Hepatocyte (in vitro differentiated cells): ENCODE measurements at regions not wholly inside any gene's neighbourhood (a gene's known extent, or its start where the extent isn't known, plus 50 kb on each side); places are given as distances from the start of the nearest gene placed in this dataset.

Experiments
- DNase-seq: peaks from one replicate; pipeline ENCODE4 v3.0.0-alpha.2; 2016; ENCODE audit warnings: low spot score
- H2AFZ ChIP-seq: fragments of 200-600 bp; sonication (generic); 2 replicates; pipeline ENCODE4 v1.6.0; 2016; ENCODE audit warnings: antibody characterized with exemption, mild to moderate bottlenecking
- H3K27ac ChIP-seq: fragments of 200-600 bp; sonication (generic); 2 replicates; pipeline ENCODE4 v1.5.1; 2016; ENCODE audit warnings: mild to moderate bottlenecking
- H3K27me3 ChIP-seq: fragments of 200-600 bp; sonication (generic); 2 replicates; pipeline ENCODE4 v1.6.1; 2016
- H3K36me3 ChIP-seq: fragments of 200-600 bp; sonication (generic); replicated peaks from 2 replicates; pipeline ENCODE4 v1.5.1; 2016; ENCODE audit warnings: low read depth; ENCODE audit not compliant: insufficient read depth
- H3K4me1 ChIP-seq: fragments of 200-600 bp; sonication (generic); 2 replicates; pipeline ENCODE4 v1.5.1; 2016; ENCODE audit warnings: mild to moderate bottlenecking, moderate library complexity; ENCODE audit not compliant: insufficient read depth
- H3K4me2 ChIP-seq: fragments of 200-600 bp; sonication (generic); 2 replicates; pipeline ENCODE4 v1.6.0; 2016
- H3K4me3 ChIP-seq: fragments of 200-600 bp; sonication (generic); 2 replicates; pipeline ENCODE4 v1.5.1; 2016; ENCODE audit warnings: mild to moderate bottlenecking
- H3K79me2 ChIP-seq: fragments of 200-600 bp; sonication (generic); 2 replicates; pipeline ENCODE4 v1.6.0; 2017; ENCODE audit warnings: mild to moderate bottlenecking
- H3K9me2 ChIP-seq: fragments of 200-600 bp; sonication (generic); replicated peaks from 2 replicates; pipeline ENCODE4 v1.6.0; 2017; ENCODE audit warnings: mild to moderate bottlenecking; ENCODE audit not compliant: insufficient read depth
- H3K9me3 ChIP-seq: fragments of 200-600 bp; sonication (generic); 2 replicates; pipeline ENCODE4 v1.5.1; 2016; ENCODE audit warnings: low read depth, mild to moderate bottlenecking
- H4K20me1 ChIP-seq: fragments of 200-600 bp; sonication (generic); 2 replicates; pipeline ENCODE4 v1.6.0; 2016; ENCODE audit warnings: mild to moderate bottlenecking; ENCODE audit not compliant: insufficient read depth, poor library complexity, severe bottlenecking
- CTCF ChIP-seq: fragments of 200-600 bp; sonication (generic); IDR thresholded peaks from 2 replicates; pipeline ENCODE4 v1.5.1; 2016; ENCODE audit warnings: antibody characterized with exemption, mild to moderate bottlenecking; ENCODE audit not compliant: poor library complexity
- EZH2 ChIP-seq: fragments of 200-600 bp; sonication (generic); IDR thresholded peaks from 2 replicates; pipeline ENCODE4 v1.6.1; 2016; ENCODE audit warnings: antibody characterized with exemption, mild to moderate bottlenecking, borderline replicate concordance
- EZH2phosphoT487 ChIP-seq: fragments of 200-600 bp; sonication (generic); IDR thresholded peaks from one replicate; pipeline ENCODE4 v1.6.1; 2018; ENCODE audit warnings: antibody characterized with exemption, mild to moderate bottlenecking, low read depth, moderate library complexity; ENCODE audit not compliant: unreplicated experiment, severe bottlenecking
- WGBS: methylation state at CpG from one replicate; pipeline ENCODE4 v1.1.6; 2016; ENCODE audit warnings: low lambda C conversion rate; ENCODE audit errors: missing lambda C conversion rate; 5-methylcytosine and 5-hydroxymethylcytosine counted together

GRCh38 chr18:27447451-27447881, 262.4 kb upstream of the CHST9 start:
- no peaks in the 10 kb centered on the region for H3K9me3 ChIP-seq
- no peak overlapping the region for H3K4me3 ChIP-seq
- no peak for DNase-seq
- H4K20me1 ChIP-seq = no peaks in the 10 kb centered on the region
- H3K27ac ChIP-seq = no peak overlapping the region
- no peaks in the 10 kb centered on the region for H3K27me3 ChIP-seq
- no peaks in the 10 kb centered on the region for H3K79me2 ChIP-seq
- no peaks in the 10 kb centered on the region for H3K4me1 ChIP-seq
- H2AFZ ChIP-seq = no peak overlapping the region
- no peaks in the 10 kb centered on the region for H3K36me3 ChIP-seq
- H3K4me2 ChIP-seq = no peak overlapping the region
- H3K9me2 ChIP-seq = no peaks in the 10 kb centered on the region
- WGBS = 58% methylated on average over 5 of the region's 5 CpGs
- TF ChIP-seq EZH2phosphoT487 (no peak), EZH2 (no peak), CTCF (no peak)

DNA sequence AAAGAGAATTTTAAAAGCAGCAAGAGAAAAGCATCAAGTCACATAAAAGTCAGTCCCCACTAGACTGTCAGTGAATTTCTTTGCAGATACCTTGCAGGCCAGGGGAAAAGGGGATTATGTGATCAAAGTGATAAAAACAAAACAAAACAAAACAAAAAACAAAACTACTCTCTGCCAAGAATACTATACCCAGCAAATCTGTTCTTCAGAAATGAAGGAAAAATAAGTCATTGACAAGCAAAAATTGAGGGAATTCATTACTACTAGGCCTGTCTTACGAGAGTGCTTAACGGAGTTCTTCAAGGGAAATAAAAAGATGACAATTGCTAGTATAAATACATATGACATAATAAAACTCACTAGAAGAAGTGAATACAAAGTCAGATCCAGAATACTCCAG, 245.5 kb upstream of the CHST9 start:
- H3K9me2 ChIP-seq = no peaks in the 10 kb centered on the region
- no peak overlapping the region for H3K27ac ChIP-seq
- no peaks in the 10 kb centered on the region for H3K36me3 ChIP-seq
- H3K27me3 ChIP-seq = no peaks in the 10 kb centered on the region
- no peak overlapping the region for H2AFZ ChIP-seq
- H3K79me2 ChIP-seq = no peaks in the 10 kb centered on the region
- H3K4me1 ChIP-seq = no peaks in the 10 kb centered on the region
- no peaks in the 10 kb centered on the region for H4K20me1 ChIP-seq
- no peak for DNase-seq
- no peaks in the 10 kb centered on the region for H3K9me3 ChIP-seq
- H3K4me2 ChIP-seq = no peak overlapping the region
- H3K4me3 ChIP-seq = no peak overlapping the region
- TF ChIP-seq CTCF (no peak), EZH2 (no peak), EZH2phosphoT487 (no peak)
- WGBS = 91% methylated on average over 2 of the region's 2 CpGs

DNA sequence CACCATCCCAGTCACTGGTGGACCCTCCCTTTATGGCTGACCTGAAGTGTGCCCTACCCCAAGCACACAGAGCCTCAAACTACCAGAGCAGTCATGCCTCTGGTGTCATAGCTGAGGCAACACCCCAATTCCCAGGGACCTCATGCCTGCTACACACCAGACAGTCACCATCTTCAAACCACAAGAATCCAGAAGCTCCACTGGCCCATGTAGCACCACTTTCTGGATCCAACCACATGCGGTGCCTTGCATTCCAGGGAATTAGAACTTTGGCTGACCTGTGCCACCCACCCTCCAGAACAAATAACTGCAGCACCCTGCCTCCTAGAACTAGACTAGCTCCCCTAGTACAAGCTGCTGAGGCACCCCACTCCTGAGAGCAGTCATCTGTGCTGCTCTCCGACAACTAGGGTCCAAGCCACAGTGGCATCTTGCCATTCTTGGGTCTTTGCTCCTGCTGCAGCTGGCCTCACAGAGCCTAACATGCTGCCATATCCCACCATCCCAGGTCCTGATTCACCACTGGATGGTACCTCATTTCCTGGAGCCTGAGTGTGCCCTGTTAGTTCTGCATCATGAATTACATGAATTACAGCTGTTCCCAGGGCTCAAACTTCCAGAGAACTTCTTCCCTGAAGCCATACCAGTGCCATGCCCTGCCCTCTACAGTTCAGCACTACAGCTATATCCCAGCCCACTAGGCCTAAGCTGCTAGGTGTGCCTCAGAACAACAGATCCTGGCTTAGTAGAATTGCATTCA, 243.8 kb upstream of the CHST9 start:
- no peaks in the 10 kb centered on the region for H4K20me1 ChIP-seq
- TF ChIP-seq EZH2phosphoT487 = no peak
- TF ChIP-seq EZH2 = no peak
- TF ChIP-seq CTCF = no peak
- no peak overlapping the region for H2AFZ ChIP-seq
- no peak overlapping the region for H3K4me2 ChIP-seq
- no peaks in the 10 kb centered on the region for H3K27me3 ChIP-seq
- no peak overlapping the region for H3K4me3 ChIP-seq
- no peaks in the 10 kb centered on the region for H3K36me3 ChIP-seq
- 88% methylated on average over 2 of the region's 2 CpGs for WGBS
- no peak overlapping the region for H3K27ac ChIP-seq
- H3K4me1 ChIP-seq = no peaks in the 10 kb centered on the region
- no peaks in the 10 kb centered on the region for H3K79me2 ChIP-seq
- no peaks in the 10 kb centered on the region for H3K9me2 ChIP-seq
- no peak for DNase-seq
- H3K9me3 ChIP-seq = no peaks in the 10 kb centered on the region
